ENCODE measurements at regions not wholly inside any gene's neighbourhood (a gene's known extent, or its start where the extent isn't known, plus 50 kb on each side); places are given as distances from the start of the nearest gene placed in this dataset.

DNA sequence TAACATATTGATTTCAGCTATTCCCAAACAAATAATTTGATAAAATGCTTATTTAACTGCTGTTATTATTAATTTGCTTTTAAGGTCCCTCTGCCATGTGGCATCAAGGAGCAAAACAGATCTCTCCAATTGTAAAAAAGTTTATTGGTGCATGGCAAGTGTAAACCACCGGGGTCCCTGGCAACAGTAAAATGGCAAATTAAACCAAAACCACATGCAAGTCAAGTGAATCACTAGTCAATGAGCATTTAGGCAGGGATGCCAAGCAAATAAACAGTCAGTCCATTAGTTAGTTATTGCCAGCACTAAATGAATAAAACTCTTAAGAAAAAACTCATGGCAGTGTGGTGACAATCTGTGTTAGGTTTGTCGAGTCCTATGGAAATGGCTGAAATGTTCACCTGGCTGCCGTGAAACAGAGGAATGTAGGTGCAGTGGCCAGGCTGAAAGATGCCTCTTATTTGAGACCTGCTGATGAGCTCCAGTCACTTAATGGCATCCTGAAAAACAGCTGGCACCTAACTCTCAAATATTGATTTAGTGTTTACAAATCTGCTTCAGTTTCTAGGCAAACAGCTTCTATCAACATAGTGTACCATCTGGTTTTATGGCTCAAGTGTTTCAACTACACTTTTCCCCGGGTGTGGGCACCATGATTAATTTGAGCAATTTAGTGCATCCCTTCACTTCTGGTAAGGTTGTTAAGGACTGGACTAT lies 296.5 kb upstream of the ITGA1 start:
- intact Hi-C loops (cut with micrococcal nuclease) = no loop called here
- Mint-ChIP-seq H3K27ac (no peak overlapping the region), H3K4me1 (no peaks in the 10 kb centered on the region), H3K36me3 (ENCODE audit: low read depth) (no peaks in the 10 kb centered on the region), H3K4me3 (no peak overlapping the region), H3K9me3 (no peaks in the 10 kb centered on the region), H3K27me3 (peaks cover 2% of the 10 kb centered on the region)
- no peak for DNase-seq

DNA sequence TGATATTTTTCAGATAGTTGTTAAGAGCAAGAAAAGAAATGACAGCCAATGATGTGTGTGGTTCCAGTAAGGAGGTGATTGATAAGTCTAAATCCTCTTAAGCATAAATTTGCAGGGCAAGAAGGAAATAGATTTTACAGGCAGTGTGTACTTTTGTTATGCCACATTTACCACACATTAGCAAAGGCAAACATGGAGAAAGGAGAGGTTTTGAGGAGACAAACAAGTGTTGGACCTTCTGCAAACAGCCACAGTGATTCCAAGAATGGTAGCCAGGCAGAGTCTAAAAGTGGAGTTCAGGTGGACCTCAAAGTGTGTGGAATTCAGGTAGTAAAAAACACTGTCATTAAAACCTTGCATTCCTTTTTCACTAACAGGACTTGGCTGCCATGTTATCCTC lies 295.9 kb upstream of the ITGA1 start:
- intact Hi-C loops (cut with micrococcal nuclease) = no loop called here
- DNase-seq = no peak
- H3K4me1 Mint-ChIP-seq = no peaks in the 10 kb centered on the region
- no peak overlapping the region for H3K27ac Mint-ChIP-seq
- H3K4me3 Mint-ChIP-seq = no peak overlapping the region
- H3K9me3 Mint-ChIP-seq = no peaks in the 10 kb centered on the region
- H3K27me3 Mint-ChIP-seq = peaks cover 2% of the 10 kb centered on the region
- no peaks in the 10 kb centered on the region for H3K36me3 Mint-ChIP-seq (ENCODE audit: low read depth)

DNA sequence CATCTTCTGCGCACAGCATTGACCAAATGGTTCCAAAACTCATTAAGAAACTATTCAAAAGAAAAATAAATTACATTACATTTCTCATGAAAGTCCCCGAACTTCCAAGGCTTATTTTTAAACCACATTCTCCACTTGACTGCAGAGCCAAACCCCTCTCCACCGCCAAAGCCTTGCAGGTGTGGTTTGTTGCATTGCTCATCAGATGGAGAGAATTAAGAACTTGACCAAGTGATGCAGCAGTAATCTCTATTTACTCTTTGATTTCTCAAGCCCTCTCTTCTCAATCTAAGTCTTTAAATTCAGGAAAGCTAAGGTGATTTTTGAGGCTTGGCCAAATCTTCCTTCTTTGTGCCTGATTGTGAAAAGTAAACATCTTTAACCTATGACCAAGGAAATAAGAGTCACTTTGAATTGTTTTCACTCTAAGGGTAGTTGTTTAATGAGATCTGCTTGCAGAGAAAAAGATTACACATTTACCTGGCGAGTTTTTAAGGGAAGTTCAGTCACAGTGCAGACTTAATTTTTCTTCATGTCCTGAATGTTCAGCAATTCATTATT lies 290.5 kb upstream of the ITGA1 start:
- Mint-ChIP-seq H3K27me3 (no peaks in the 10 kb centered on the region), H3K4me1 (no peaks in the 10 kb centered on the region), H3K27ac (no peak overlapping the region), H3K4me3 (no peak overlapping the region), H3K9me3 (no peaks in the 10 kb centered on the region), H3K36me3 (ENCODE audit: low read depth) (no peaks in the 10 kb centered on the region)
- no peak for DNase-seq
- intact Hi-C loops (cut with micrococcal nuclease) = no loop called here

DNA sequence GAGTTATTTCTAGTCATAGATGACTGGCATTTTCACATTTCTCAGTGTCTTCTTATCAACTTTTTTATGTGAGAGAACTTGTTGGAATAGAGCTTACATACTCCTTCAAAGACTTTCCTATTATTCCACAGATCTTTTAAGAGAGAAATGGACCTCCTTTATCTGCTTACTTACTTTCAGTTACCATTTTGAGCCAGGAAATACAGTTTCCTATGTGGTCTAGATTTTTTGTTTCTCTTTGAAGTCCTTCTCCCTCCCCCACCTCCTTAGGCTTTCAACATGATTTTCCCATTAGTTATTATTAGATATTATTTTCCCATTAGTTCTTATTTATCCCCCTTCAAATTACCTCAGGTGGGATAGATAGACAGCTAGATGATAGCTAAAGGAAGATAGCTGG lies 289.1 kb upstream of the ITGA1 start:
- Mint-ChIP-seq H3K27me3 (peaks cover 2% of the 10 kb centered on the region), H3K4me1 (no peaks in the 10 kb centered on the region)
- intact Hi-C loops (cut with micrococcal nuclease) = no loop called here

DNA sequence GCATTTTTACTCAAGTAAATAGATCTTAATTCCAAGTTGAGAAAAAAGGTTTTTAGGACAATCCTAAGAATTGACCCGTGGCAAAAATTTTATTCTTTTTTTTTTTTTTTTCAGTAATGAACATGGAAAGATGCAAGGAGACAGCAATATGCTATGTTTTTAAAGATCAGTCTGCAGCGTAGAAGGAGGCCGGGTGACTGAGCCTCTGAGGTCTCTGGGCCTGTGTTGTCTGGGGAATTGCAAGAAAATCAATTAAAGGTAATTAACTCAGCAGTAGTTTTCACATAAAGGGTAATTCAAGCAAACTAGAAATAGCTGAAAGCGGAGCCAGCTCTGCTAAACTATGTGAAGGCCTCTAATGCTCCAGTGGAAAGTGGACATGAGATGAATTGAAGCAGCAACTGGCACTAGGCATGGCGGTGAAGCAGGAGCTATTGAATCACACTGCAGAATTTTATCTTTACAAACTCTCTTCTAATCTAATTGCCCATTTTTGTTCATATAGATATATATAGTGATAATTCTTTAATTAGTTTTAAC lies 285.2 kb upstream of the ITGA1 start:
- Mint-ChIP-seq H3K36me3 (ENCODE audit: low read depth) (no peaks in the 10 kb centered on the region), H3K27me3 (peaks cover 9% of the 10 kb centered on the region), H3K4me1 (peaks cover 5% of the 10 kb centered on the region), H3K4me3 (no peak overlapping the region), H3K27ac (no peak overlapping the region), H3K9me3 (no peaks in the 10 kb centered on the region)
- intact Hi-C loops (cut with micrococcal nuclease) = no loop called here
- DNase-seq = no peak

More for the DNA sequence above, 289.1 kb upstream of the ITGA1 start:
- H3K36me3 Mint-ChIP-seq (ENCODE audit: low read depth) = no peaks in the 10 kb centered on the region
- no peak for DNase-seq
- H3K4me3 Mint-ChIP-seq = no peak overlapping the region
- H3K27ac Mint-ChIP-seq = no peak overlapping the region
- no peaks in the 10 kb centered on the region for H3K9me3 Mint-ChIP-seq

DNA sequence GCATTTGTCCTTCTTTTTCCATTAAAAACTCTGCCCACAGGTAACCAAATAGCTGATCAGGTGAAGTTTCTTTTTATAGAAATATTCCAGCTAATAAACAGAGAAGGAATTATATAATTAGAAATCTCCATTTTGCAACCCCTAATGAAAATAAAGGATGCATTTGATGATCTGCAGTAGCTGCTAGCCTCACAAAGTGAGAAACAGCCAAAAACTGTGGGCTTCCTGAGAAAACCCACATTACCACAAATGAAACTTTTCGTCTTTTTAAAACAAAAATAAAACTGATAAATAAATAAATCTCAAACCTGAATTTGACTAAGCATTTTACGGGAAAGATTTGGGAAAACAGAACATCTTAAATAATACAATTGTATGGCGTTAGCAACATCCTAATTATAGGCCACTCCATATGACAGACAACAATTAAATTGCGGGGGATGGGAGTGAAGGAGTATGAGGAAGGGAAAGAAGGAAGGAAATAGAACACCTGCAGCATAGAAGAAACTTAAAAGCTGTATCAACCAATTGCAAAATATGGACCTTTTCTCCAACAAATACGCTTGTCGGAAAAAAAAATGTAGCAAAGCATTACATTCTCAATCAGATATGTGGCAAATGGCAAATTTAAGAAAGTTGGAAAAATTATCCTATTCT lies 283.0 kb upstream of the ITGA1 start:
- H3K27ac Mint-ChIP-seq = no peak overlapping the region
- peaks cover 17% of the 10 kb centered on the region for H3K27me3 Mint-ChIP-seq
- H3K4me3 Mint-ChIP-seq = no peak overlapping the region
- H3K9me3 Mint-ChIP-seq = no peaks in the 10 kb centered on the region
- intact Hi-C loops (cut with micrococcal nuclease) = no loop called here
- no peak for DNase-seq
- H3K36me3 Mint-ChIP-seq (ENCODE audit: low read depth) = no peaks in the 10 kb centered on the region
- H3K4me1 Mint-ChIP-seq = peaks cover 5% of the 10 kb centered on the region

DNA sequence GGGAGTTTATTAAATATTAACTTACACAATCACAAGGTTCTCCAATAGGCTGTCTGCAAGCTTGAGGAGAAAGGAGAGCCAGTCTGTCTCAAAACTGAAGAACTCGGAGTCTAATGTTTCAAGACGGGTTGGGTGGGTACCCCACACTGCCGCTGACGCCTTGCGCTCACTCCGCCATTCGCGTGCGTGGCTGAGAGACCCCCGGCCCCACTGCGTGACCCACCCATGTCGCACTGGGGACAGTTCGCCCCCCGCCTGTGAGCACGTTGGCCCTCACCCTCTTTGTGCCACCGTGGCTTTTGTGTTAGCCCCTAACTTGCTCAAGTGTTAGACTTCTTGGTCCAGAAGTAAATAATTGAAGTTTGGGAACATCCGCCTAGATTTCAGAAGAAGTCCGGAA lies 270.0 kb upstream of the ITGA1 start:
- no peak for DNase-seq
- Mint-ChIP-seq H3K27ac (no peak overlapping the region), H3K36me3 (ENCODE audit: low read depth) (no peaks in the 10 kb centered on the region), H3K4me3 (no peak overlapping the region), H3K4me1 (no peaks in the 10 kb centered on the region), H3K9me3 (peaks cover 4% of the 10 kb centered on the region), H3K27me3 (no peaks in the 10 kb centered on the region)
- intact Hi-C loops (cut with micrococcal nuclease) = no loop called here

DNA sequence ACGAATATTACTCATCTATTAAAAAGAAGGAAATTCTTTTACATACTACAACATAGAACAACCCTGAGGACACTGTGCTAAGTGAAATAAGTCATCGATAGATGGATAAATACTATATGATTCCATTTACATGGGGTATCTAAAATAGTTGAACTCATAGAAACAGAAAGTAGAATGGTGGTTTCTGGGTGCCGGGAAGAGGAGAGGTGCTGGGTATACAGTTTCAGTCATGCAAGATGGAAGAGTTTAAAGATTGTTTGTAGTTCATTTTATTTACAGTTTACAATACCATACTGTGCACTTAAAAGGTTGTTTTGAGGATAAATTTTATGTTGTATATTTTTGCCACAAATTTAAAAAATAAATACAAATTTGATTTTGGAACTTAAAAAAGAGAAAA lies 267.5 kb upstream of the ITGA1 start:
- intact Hi-C loops (cut with micrococcal nuclease) = no loop called here
- no peak for DNase-seq
- H3K4me3 Mint-ChIP-seq = no peak overlapping the region
- peaks cover 4% of the 10 kb centered on the region for H3K9me3 Mint-ChIP-seq
- no peaks in the 10 kb centered on the region for H3K27me3 Mint-ChIP-seq
- no peaks in the 10 kb centered on the region for H3K36me3 Mint-ChIP-seq (ENCODE audit: low read depth)
- H3K4me1 Mint-ChIP-seq = no peaks in the 10 kb centered on the region
- H3K27ac Mint-ChIP-seq = no peak overlapping the region

DNA sequence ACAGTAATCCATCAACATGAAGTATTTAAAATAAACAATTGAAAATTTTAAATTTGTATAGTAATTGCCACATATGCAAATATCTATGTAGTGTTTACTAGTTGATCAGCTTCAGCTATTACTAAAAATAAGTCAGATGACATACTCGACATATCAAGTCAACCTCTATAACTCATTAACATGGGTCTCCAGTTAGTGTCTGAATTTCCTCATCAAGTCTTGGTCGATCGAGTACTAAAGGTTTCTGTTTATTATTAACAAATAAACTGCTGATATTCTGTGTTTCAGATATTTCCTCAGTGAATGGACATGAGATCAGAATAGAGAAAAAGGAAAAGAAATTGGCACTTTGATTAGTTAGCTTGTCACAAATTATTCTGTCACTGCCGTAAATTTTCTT lies 266.5 kb upstream of the ITGA1 start:
- Mint-ChIP-seq H3K27ac (no peak overlapping the region), H3K4me3 (no peak overlapping the region), H3K27me3 (no peaks in the 10 kb centered on the region), H3K36me3 (ENCODE audit: low read depth) (no peaks in the 10 kb centered on the region), H3K9me3 (no peaks in the 10 kb centered on the region), H3K4me1 (no peaks in the 10 kb centered on the region)
- no peak for DNase-seq
- intact Hi-C loops (cut with micrococcal nuclease) = no loop called here

DNA sequence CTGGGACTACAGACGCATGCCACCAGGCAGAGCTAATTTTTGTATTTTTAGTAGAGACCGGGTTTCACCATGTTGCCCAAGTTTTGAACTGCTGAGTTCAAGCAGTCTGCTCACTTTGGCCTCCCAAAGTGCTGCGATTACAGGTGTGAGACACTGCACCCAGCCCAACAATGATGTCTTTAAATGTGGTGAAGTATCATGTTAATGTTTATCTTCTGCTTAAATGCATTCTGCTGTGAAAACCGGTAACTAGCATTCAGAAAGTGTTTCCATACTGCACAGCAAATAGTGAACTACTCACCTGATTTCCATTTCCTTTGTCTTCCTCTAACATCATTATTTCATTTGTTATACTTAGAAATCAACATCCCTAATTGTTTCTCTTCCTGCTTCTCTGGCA lies 264.0 kb upstream of the ITGA1 start:
- Mint-ChIP-seq H3K9me3 (no peaks in the 10 kb centered on the region), H3K27me3 (no peaks in the 10 kb centered on the region), H3K36me3 (ENCODE audit: low read depth) (no peaks in the 10 kb centered on the region), H3K27ac (no peak overlapping the region), H3K4me1 (no peaks in the 10 kb centered on the region), H3K4me3 (no peak overlapping the region)
- no peak for DNase-seq
- intact Hi-C loops (cut with micrococcal nuclease) = no loop called here

DNA sequence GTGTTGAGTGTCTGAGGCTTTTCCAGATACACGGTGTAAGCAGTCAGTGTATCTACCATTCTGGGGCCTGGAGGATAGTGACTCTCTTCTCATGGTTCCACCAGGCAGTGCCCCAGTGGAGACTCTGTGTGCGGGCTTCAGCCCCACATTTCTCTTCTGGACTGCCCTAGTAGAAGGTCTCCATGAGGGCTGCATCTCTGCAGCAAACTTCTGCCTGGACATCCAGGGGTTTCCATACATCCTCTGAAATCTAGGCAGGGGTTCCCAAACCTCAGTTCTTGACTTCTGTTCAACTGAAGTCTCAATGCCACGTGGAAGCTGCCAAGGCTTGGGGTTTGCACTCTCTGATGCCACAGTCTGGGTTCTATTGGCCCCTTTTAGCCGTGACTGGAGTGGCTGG lies 256.6 kb upstream of the ITGA1 start:
- H3K4me3 Mint-ChIP-seq = no peak overlapping the region
- peaks cover 4% of the 10 kb centered on the region for H3K9me3 Mint-ChIP-seq
- no peaks in the 10 kb centered on the region for H3K36me3 Mint-ChIP-seq (ENCODE audit: low read depth)
- intact Hi-C loops (cut with micrococcal nuclease) = no loop called here
- H3K27me3 Mint-ChIP-seq = no peaks in the 10 kb centered on the region
- no peak overlapping the region for H3K27ac Mint-ChIP-seq
- no peaks in the 10 kb centered on the region for H3K4me1 Mint-ChIP-seq
- no peak for DNase-seq

DNA sequence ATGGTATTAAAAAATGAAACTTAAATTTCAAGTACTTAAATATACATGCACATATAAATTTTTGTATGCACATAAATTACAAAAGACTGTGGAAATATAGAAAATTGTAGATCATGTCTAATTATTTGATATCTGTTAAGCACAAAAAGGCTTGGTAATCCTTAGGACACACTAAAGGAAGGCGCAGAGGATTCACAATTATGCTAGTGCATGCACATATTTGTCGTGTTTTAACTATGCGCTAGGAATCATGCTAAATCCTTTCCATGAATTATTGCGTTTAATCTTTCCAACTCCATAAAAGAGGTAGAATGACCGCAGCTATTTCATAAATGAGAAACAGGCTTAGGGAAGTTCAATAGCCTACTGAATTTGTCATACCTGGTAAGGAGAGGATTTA lies 244.1 kb upstream of the ITGA1 start:
- no peak overlapping the region for H3K4me3 Mint-ChIP-seq
- intact Hi-C loops (cut with micrococcal nuclease) = no loop called here
- H3K4me1 Mint-ChIP-seq = no peaks in the 10 kb centered on the region
- no peaks in the 10 kb centered on the region for H3K27me3 Mint-ChIP-seq
- DNase-seq = no peak
- no peaks in the 10 kb centered on the region for H3K36me3 Mint-ChIP-seq (ENCODE audit: low read depth)
- no peak overlapping the region for H3K27ac Mint-ChIP-seq
- H3K9me3 Mint-ChIP-seq = no peaks in the 10 kb centered on the region

DNA sequence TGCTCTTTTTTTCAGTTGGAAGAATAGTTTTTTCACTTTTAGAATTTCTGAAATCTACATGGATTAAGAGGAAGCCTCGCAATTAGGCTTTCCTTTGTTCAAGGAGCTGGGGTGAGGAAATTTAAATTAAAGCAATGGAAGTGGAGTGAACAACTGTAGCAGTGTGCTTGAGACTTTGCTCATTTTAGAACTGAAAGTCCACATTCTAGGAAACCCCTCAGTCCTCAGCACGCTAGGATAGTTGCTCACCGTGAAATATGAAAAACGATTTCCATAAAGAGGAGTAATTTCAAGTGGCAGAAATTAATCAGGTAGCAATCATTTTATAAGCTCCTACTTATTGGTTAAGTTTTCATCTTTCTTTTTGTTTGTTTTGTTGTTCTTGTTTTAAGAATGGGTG lies 243.0 kb upstream of the ITGA1 start:
- DNase-seq = no peak
- Mint-ChIP-seq H3K27ac (no peak overlapping the region), H3K4me3 (no peak overlapping the region), H3K27me3 (no peaks in the 10 kb centered on the region), H3K4me1 (no peaks in the 10 kb centered on the region), H3K9me3 (no peaks in the 10 kb centered on the region), H3K36me3 (ENCODE audit: low read depth) (no peaks in the 10 kb centered on the region)
- intact Hi-C loops (cut with micrococcal nuclease) = no loop called here

DNA sequence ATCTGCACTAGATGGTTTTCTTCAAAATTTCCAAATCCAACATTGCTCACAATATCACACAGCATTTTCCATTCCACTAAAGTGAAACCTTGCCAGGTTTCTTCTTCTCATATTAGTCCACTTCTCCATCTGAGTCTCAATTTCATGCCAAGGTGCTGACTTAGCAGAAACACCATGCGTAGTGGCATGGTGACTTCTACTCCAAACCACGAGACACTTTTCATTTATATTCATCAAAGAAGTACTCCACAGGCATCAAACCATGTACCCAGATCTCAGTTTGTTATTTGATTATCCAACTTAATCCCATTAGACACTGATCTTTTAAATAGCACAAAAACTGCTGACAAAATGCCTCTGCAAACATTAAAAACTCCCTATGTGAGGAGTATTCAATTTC lies 233.4 kb upstream of the ITGA1 start:
- Mint-ChIP-seq H3K27me3 (peaks cover 2% of the 10 kb centered on the region), H3K36me3 (ENCODE audit: low read depth) (no peaks in the 10 kb centered on the region), H3K4me1 (no peaks in the 10 kb centered on the region), H3K27ac (no peak overlapping the region), H3K9me3 (no peaks in the 10 kb centered on the region), H3K4me3 (no peak overlapping the region)
- DNase-seq = no peak
- intact Hi-C loops (cut with micrococcal nuclease) = no loop called here
